ENCODE measurements at regions not wholly inside any gene's neighbourhood (a gene's known extent, or its start where the extent isn't known, plus 50 kb on each side); places are given as distances from the start of the nearest gene placed in this dataset.

- TF ChIP-seq CTCF (IDR thresholded peaks at IDR 0.05; ENCODE audit: low read depth, low read length) (no peak), POLR2A (IDR thresholded peaks at IDR 0.05; ENCODE audit: extremely low read depth, insufficient read length) (no peak), MAX (IDR thresholded peaks at IDR 0.05; ENCODE audit: low read depth, low read length) (no peak), MYC (IDR thresholded peaks at IDR 0.05; ENCODE audit: low read depth, low read length) (no peak)
These were observed 999.9 kb downstream of the TSN start for GRCh38 chr2:122755281-122755780.
